ENCODE measurements at regions not wholly inside any gene's neighbourhood (a gene's known extent, or its start where the extent isn't known, plus 50 kb on each side); places are given as distances from the start of the nearest gene placed in this dataset.
A peak's percentile ranks its signal among the peaks of the same experiment; 100 is the strongest.

GRCh38 chr2:128468186-128468920 is 149.7 kb upstream of the HS6ST1 start:
- peaks cover 10 to 15% of the 10 kb centered on the region in 2 donors for H3K4me1 ChIP-seq (ENCODE audit: control insufficient read depth in 2 of 2, insufficient read depth in 2 of 2, low read length in 2 of 2)
- H3K27ac ChIP-seq (ENCODE audit: low read depth in 1 of 2, low read length in 1 of 2): no peak overlapping the region
- no peak for DNase-seq (ENCODE audit: low read depth in 6 of 9, low spot score in 9 of 9)
- H3K4me3 ChIP-seq (ENCODE audit: low read length in 2 of 2): no peak overlapping the region
- 96% methylated on average over 3 of the region's 3 CpGs for WGBS
- no peaks in the 10 kb centered on the region for H3K36me3 ChIP-seq (ENCODE audit: control insufficient read depth in 2 of 2, insufficient read depth in 2 of 2, low read length in 1 of 2)
- peaks cover 8 to 60% of the 10 kb centered on the region in 2 donors for H3K9me3 ChIP-seq (ENCODE audit: control insufficient read depth in 2 of 2, insufficient read depth in 1 of 2, low read length in 1 of 2)
- no peaks in the 10 kb centered on the region for H3K27me3 ChIP-seq (ENCODE audit: control insufficient read depth in 2 of 2, insufficient read depth in 1 of 2, low read length in 1 of 2)

DNA sequence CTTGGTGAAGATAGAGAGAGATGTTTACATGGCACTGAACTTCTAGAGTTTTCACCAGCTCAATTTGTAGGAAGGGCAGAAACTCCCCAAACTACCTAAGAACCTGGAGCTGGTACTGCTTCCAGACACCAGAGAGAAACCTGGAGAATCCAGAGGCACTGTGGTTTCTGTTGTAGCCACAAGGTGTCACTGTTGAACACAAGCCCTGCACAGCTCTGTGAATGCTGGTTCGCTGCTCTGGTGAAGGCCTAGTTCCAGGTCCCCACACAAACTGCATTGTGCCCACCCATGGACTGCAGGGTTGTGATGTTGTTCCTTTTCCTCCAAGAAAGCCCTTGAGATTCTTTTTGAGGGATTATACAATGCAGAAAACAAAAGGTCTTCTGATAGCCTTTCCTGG is 150.5 kb upstream of the HS6ST1 start:
- Histone ChIP-seq H3K27ac (ENCODE audit: low read depth in 1 of 2, low read length in 1 of 2) (no peak overlapping the region), H3K4me3 (ENCODE audit: low read length in 2 of 2) (no peak overlapping the region), H3K4me1 (ENCODE audit: control insufficient read depth in 2 of 2, insufficient read depth in 2 of 2, low read length in 2 of 2) (peaks cover 17 to 24% of the 10 kb centered on the region in 2 donors), H3K9me3 (ENCODE audit: control insufficient read depth in 2 of 2, insufficient read depth in 1 of 2, low read length in 1 of 2) (peaks cover 8 to 60% of the 10 kb centered on the region in 2 donors), H3K36me3 (ENCODE audit: control insufficient read depth in 2 of 2, insufficient read depth in 2 of 2, low read length in 1 of 2) (no peaks in the 10 kb centered on the region), H3K27me3 (ENCODE audit: control insufficient read depth in 2 of 2, insufficient read depth in 1 of 2, low read length in 1 of 2) (no peaks in the 10 kb centered on the region)
- WGBS: 100% methylated on average over 1 of the region's 1 CpG
- DNase-seq (ENCODE audit: low read depth in 6 of 9, low spot score in 9 of 9): no peak

DNA sequence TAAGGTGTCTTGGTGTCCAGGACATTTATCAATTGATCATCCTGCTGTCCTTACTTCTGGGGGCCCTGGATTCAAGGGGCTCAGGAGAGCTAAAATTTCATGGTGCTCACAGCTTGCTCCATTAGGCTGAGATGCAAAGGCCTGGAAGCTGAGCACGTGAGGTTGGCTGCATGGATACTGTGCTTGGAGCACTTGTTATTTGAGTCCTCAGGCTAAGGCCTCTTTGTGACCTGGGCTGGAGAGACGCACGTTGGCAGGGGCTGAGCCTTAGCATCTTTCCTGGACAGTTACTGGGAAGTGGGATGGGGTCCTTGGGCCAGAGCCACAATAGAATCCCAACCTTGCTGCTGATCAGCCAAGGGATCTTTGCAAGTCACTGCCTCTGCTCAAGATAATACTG is 151.2 kb upstream of the HS6ST1 start:
- Histone ChIP-seq H3K4me3 (ENCODE audit: low read length in 2 of 2) (no peak overlapping the region), H3K27me3 (ENCODE audit: control insufficient read depth in 2 of 2, insufficient read depth in 1 of 2, low read length in 1 of 2) (no peaks in the 10 kb centered on the region), H3K27ac (ENCODE audit: low read depth in 1 of 2, low read length in 1 of 2) (no peak overlapping the region), H3K9me3 (ENCODE audit: control insufficient read depth in 2 of 2, insufficient read depth in 1 of 2, low read length in 1 of 2) (peaks cover 8 to 60% of the 10 kb centered on the region in 2 donors), H3K4me1 (ENCODE audit: control insufficient read depth in 2 of 2, insufficient read depth in 2 of 2, low read length in 2 of 2) (peaks cover 24 to 30% of the 10 kb centered on the region in 2 donors), H3K36me3 (ENCODE audit: control insufficient read depth in 2 of 2, insufficient read depth in 2 of 2, low read length in 1 of 2) (no peaks in the 10 kb centered on the region)
- WGBS: 97% methylated on average over 3 of the region's 3 CpGs
- DNase-seq (ENCODE audit: low read depth in 6 of 9, low spot score in 9 of 9): no peak

DNA sequence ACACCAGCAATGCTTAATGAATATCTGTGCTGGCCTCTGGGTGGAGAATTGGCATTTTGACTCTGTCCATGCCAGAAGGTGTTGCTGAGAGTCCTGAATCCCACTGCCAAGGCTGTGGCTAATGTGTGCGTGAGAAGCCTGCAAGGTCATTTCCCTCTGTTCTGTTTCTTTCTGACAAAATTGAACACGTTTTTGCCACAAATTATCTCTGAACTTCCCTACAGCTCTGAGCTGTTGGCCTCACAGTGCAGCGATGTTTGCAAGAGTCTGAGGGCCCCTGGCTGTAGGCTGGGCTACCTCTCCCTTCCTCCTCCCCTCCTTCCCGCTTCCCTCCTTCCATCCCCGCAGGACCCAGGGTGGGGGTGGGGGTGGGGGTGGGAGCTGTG is 154.1 kb upstream of the HS6ST1 start:
- WGBS: 2% methylated on average over 5 of the region's 5 CpGs
- peak in 2 of 9 donors; percentile 27 to 42 for DNase-seq (ENCODE audit: low read depth in 6 of 9, low spot score in 9 of 9)
- Histone ChIP-seq H3K9me3 (ENCODE audit: control insufficient read depth in 2 of 2, insufficient read depth in 1 of 2, low read length in 1 of 2) (peaks cover 3 to 47% of the 10 kb centered on the region in 2 donors), H3K4me3 (ENCODE audit: low read length in 2 of 2) (peak overlapping the region in 1 of 2 donors; percentile 35), H3K36me3 (ENCODE audit: control insufficient read depth in 2 of 2, insufficient read depth in 2 of 2, low read length in 1 of 2) (no peaks in the 10 kb centered on the region), H3K27me3 (ENCODE audit: control insufficient read depth in 2 of 2, insufficient read depth in 1 of 2, low read length in 1 of 2) (no peaks in the 10 kb centered on the region), H3K4me1 (ENCODE audit: control insufficient read depth in 2 of 2, insufficient read depth in 2 of 2, low read length in 2 of 2) (peaks cover 26 to 43% of the 10 kb centered on the region in 2 donors), H3K27ac (ENCODE audit: low read depth in 1 of 2, low read length in 1 of 2) (peak overlapping the region; percentile 73 to 91)

DNA sequence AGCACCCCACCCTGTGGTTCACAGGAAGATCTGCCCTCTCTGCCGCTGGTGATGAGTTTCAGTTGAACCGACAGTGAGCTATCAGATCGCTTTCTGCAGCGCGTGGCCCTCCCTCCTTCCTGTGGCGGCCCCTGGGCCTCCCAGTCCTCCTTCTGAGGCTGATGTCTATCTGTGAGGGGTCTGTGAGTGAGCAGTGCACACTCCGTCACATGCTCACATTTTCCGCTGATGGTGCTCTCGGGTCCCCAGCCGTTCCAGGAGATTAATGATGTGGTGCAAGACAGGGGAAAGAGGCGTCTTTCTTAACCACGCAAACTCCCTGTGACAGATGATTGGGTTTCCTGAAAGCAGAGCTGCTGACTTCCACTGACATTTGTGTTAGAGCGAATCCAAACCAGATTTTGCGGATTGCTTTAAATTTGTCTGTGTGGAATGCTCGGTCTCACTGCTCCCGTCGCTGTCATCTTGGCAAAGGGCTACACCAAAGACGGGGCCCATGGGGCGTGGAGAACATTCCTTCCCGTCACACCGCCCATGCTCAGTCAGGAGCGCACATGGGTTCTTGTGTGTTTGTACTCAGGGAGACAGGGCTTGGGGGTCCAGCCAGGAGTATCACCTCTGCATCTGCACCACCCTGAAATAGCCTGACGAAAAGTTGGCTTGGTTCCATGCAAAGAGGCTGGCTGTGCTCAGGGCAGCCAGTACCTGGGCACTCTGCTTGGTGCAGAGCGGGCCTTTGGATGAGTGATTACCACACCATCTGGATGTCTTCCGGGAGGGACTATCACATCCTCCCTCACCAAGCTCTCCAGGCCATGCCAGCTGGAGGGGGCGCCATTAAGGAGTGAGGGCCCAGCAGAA is 154.7 kb upstream of the HS6ST1 start:
- H3K4me3 ChIP-seq (ENCODE audit: low read length in 2 of 2): peak overlapping the region in 1 of 2 donors; percentile 35

DNA sequence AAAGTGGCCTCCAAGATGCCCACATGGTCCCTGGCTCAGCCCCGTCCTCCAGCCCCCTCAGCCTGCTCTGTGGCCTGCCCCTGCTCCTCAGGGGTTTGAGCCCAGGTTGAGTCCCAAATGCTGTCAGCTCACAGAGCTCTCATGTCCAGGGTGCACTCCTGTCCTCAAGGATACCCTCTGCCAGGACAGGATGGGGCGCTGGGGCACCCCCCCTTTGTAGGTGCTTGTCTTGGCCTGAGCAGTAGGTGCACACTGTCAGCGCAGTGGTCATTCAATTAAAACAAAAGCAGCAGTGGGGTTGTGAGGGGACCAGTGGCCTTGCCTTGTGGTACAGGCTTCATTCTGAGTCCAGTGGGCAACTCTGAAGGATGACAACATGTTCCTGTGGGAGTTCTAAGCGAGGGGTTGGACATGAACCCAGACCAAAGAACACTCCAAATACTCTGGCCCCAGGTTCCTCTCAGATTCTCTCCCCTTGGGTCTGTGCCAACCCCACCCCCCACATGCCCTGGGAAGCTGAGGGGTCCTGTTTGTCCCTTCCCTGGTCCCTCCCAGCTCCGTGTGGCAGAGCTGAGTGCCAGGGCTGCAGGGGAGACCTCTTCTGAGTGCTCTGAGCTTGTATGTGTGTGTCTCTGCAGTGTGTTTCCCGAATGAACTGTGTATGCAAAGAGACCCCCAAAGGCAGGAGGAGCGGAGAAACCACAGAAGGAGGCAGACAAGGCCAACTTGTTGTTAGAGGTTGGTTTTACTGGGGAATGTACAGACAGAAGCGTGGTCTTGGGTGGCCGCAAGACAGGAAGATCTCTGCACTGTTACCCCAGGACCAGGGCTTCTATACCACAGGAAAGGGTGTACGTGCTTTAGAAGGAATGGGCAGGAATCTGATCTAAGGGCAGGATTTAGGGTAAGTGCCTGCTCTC is 155.6 kb upstream of the HS6ST1 start:
- Histone ChIP-seq H3K9me3 (ENCODE audit: control insufficient read depth in 2 of 2, insufficient read depth in 1 of 2, low read length in 1 of 2) (peaks cover under 1 to 35% of the 10 kb centered on the region in 2 donors), H3K27ac (ENCODE audit: low read depth in 1 of 2, low read length in 1 of 2) (peak overlapping the region in 1 of 2 donors; percentile 91), H3K27me3 (ENCODE audit: control insufficient read depth in 2 of 2, insufficient read depth in 1 of 2, low read length in 1 of 2) (no peaks in the 10 kb centered on the region), H3K4me1 (ENCODE audit: control insufficient read depth in 2 of 2, insufficient read depth in 2 of 2, low read length in 2 of 2) (peaks cover 26 to 43% of the 10 kb centered on the region in 2 donors), H3K4me3 (ENCODE audit: low read length in 2 of 2) (no peak overlapping the region), H3K36me3 (ENCODE audit: control insufficient read depth in 2 of 2, insufficient read depth in 2 of 2, low read length in 1 of 2) (no peaks in the 10 kb centered on the region)
- DNase-seq (ENCODE audit: low read depth in 6 of 9, low spot score in 9 of 9): peak in 2 of 9 donors; percentile 40 to 61
- 39% methylated on average over 10 of the region's 10 CpGs for WGBS

More for the DNA sequence above, 154.7 kb upstream of the HS6ST1 start:
- peak; percentile 48 to 91 (median 74) for DNase-seq (ENCODE audit: low read depth in 6 of 9, low spot score in 9 of 9)
- Histone ChIP-seq H3K9me3 (ENCODE audit: control insufficient read depth in 2 of 2, insufficient read depth in 1 of 2, low read length in 1 of 2) (peaks cover 3 to 41% of the 10 kb centered on the region in 2 donors), H3K36me3 (ENCODE audit: control insufficient read depth in 2 of 2, insufficient read depth in 2 of 2, low read length in 1 of 2) (no peaks in the 10 kb centered on the region), H3K27me3 (ENCODE audit: control insufficient read depth in 2 of 2, insufficient read depth in 1 of 2, low read length in 1 of 2) (no peaks in the 10 kb centered on the region), H3K27ac (ENCODE audit: low read depth in 1 of 2, low read length in 1 of 2) (peak overlapping the region; percentile 71 to 91), H3K4me1 (ENCODE audit: control insufficient read depth in 2 of 2, insufficient read depth in 2 of 2, low read length in 2 of 2) (peaks cover 26 to 43% of the 10 kb centered on the region in 2 donors)
- 6% methylated on average over 26 of the region's 26 CpGs for WGBS

DNA sequence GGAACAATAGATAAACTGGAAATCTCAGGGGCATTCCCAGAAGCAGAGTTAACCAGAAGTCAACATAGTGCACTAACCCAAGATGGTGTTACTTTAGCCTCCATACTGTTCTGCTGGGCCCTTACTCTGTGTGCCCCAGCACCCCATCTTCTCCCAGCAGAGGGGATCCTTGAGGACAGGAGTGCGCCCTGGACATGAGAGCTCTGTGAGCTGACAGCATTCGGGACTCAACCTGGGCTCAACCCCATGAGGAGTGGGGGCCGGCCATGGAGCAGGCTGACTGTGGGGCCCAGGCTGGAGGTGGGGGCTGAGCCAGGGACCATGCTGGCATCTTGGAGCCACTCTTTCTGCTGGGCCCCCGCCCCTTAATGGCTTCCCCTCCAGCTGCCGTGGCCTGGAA is 156.3 kb upstream of the HS6ST1 start:
- Histone ChIP-seq H3K36me3 (ENCODE audit: control insufficient read depth in 2 of 2, insufficient read depth in 2 of 2, low read length in 1 of 2) (no peaks in the 10 kb centered on the region), H3K27ac (ENCODE audit: low read depth in 1 of 2, low read length in 1 of 2) (no peak overlapping the region), H3K4me1 (ENCODE audit: control insufficient read depth in 2 of 2, insufficient read depth in 2 of 2, low read length in 2 of 2) (peaks cover 26 to 43% of the 10 kb centered on the region in 2 donors), H3K4me3 (ENCODE audit: low read length in 2 of 2) (no peak overlapping the region), H3K27me3 (ENCODE audit: control insufficient read depth in 2 of 2, insufficient read depth in 1 of 2, low read length in 1 of 2) (no peaks in the 10 kb centered on the region), H3K9me3 (ENCODE audit: control insufficient read depth in 2 of 2, insufficient read depth in 1 of 2, low read length in 1 of 2) (peaks cover 0 to 29% of the 10 kb centered on the region in 2 donors)
- DNase-seq (ENCODE audit: low read depth in 6 of 9, low spot score in 9 of 9): no peak
- WGBS: 90% methylated on average over 5 of the region's 5 CpGs

DNA sequence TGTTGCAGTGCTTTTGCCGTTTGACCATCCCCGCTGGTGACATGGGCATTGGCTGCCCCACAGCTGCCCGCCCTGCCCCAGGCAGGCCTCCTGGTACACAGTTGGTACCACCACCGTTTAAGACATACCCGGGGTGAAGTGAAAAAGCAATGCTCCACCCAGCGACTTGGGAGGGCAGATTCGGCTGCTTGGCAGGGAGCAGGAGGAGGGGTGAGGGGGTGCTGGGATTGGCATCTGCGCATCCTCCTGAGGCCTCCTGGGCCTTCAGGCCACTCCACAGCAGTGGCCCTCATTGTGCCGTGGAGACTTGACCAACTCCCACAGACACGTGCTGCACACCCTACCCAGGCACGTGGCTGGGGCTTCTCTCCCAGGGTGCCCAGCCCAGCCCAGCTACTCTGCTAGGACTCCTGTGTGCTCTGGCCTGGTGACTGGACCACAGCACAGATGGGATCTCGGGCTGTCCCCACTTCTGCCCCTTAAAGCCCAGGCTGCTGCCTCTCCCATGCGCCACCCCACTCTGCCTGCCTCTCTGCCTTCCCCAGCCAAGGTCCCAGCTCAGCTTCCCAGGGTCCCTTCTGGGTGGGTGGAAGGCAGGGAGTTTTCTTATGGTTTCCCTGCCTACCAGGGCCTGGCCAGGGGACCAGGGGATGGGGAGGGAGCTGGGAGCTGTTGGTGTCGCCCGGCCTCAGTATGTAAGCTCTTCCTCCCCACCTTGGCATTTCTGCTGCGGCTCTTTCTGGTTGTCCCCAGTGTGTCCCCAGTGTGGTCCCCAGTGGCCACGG is 157.0 kb upstream of the HS6ST1 start:
- no peak for DNase-seq (ENCODE audit: low read depth in 6 of 9, low spot score in 9 of 9)
- peaks cover 26 to 43% of the 10 kb centered on the region in 2 donors for H3K4me1 ChIP-seq (ENCODE audit: control insufficient read depth in 2 of 2, insufficient read depth in 2 of 2, low read length in 2 of 2)
- WGBS: 93% methylated on average over 17 of the region's 17 CpGs
- H3K36me3 ChIP-seq (ENCODE audit: control insufficient read depth in 2 of 2, insufficient read depth in 2 of 2, low read length in 1 of 2): no peaks in the 10 kb centered on the region
- no peak overlapping the region for H3K27ac ChIP-seq (ENCODE audit: low read depth in 1 of 2, low read length in 1 of 2)
- no peak overlapping the region for H3K4me3 ChIP-seq (ENCODE audit: low read length in 2 of 2)
- H3K27me3 ChIP-seq (ENCODE audit: control insufficient read depth in 2 of 2, insufficient read depth in 1 of 2, low read length in 1 of 2): no peaks in the 10 kb centered on the region
- peaks cover 0 to 22% of the 10 kb centered on the region in 2 donors for H3K9me3 ChIP-seq (ENCODE audit: control insufficient read depth in 2 of 2, insufficient read depth in 1 of 2, low read length in 1 of 2)

All from thymus (tissue), 11 donors.